Adrenal gland (tissue), 5 donors: ENCODE measurements at regions not wholly inside any gene's neighbourhood (a gene's known extent, or its start where the extent isn't known, plus 50 kb on each side); places are given as distances from the start of the nearest gene placed in this dataset.

ENCODE experiments used
- CTCF ChIP-seq, 6 experiments: fragments of 450-650 bp in 4 of 6; fragments of 200-600 bp in 2 of 6; sonication (generic) in 1 of 6; IDR thresholded peaks; 1 replicate in 5 of 6; 2 replicates in 1 of 6; pipeline versions ENCODE4 v1.5.1 to v1.8.0; 2016 to 2021; ENCODE audit warnings: antibody characterized with exemption in 6 of 6, mild to moderate bottlenecking in 2 of 6, moderate library complexity in 1 of 6
- POLR2A ChIP-seq, 2 donors: fragments of 450-650 bp; IDR thresholded peaks; one replicate each; pipeline ENCODE4 v1.6.1; 2017; ENCODE audit warnings: antibody characterized with exemption in 2 of 2, mild to moderate bottlenecking in 2 of 2, moderate library complexity in 1 of 2
- donor health status: DM: no; HTN: no; CAD: no.

GRCh38 chr9:124202447-124202971 is 55.2 kb upstream of the NEK6 start:
- no peak for TF ChIP-seq CTCF (IDR thresholded peaks at IDR 0.05)
- TF ChIP-seq POLR2A (IDR thresholded peaks at IDR 0.05): no peak
